Neuronal stem cell (in vitro differentiated cells): ENCODE measurements at regions not wholly inside any gene's neighbourhood (a gene's known extent, or its start where the extent isn't known, plus 50 kb on each side); places are given as distances from the start of the nearest gene placed in this dataset.

ENCODE experiments used
- DNase-seq: peaks from one replicate; pipeline ENCODE4 v3.0.0-alpha.2; 2013; ENCODE audit warnings: low spot score
- H2AFZ ChIP-seq: one replicate; pipeline ENCODE4 v1.6.1; 2013; ENCODE audit warnings: mild to moderate bottlenecking, low read length, inconsistent platforms
- H2AK5ac ChIP-seq: 2 replicates; pipeline ENCODE4 v1.6.1; 2013; ENCODE audit warnings: low read depth, mild to moderate bottlenecking, inconsistent platforms, low read length, moderate library complexity, mixed read lengths
- H2BK120ac ChIP-seq: 2 replicates; pipeline ENCODE4 v1.6.1; 2013; ENCODE audit warnings: low read depth, mild to moderate bottlenecking, inconsistent platforms, low read length, moderate library complexity, mixed read lengths
- H2BK12ac ChIP-seq: one replicate; pipeline ENCODE4 v1.6.1; 2013; ENCODE audit warnings: low read length, inconsistent platforms
- H2BK15ac ChIP-seq: 2 replicates; pipeline ENCODE4 v1.6.1; 2013; ENCODE audit warnings: mild to moderate bottlenecking, low read length, inconsistent platforms, mixed read lengths
- H2BK5ac ChIP-seq: one replicate; pipeline ENCODE4 v1.6.1; 2013; ENCODE audit warnings: inconsistent platforms, mild to moderate bottlenecking, low read length, moderate library complexity
- H3K14ac ChIP-seq: one replicate; pipeline ENCODE4 v1.6.1; 2013; ENCODE audit warnings: low read length, inconsistent platforms
- H3K18ac ChIP-seq: 2 replicates; pipeline ENCODE4 v1.6.1; 2013; ENCODE audit warnings: low read length, inconsistent platforms
- H3K23ac ChIP-seq: 2 replicates; pipeline ENCODE4 v1.6.1; 2013; ENCODE audit warnings: low read depth, mild to moderate bottlenecking, mixed read lengths, low read length, inconsistent platforms; ENCODE audit not compliant: poor library complexity
- H3K27ac ChIP-seq: replicated peaks from 3 replicates; pipeline ENCODE4 v1.5.1; 2013; ENCODE audit warnings: low read length, inconsistent platforms
- H3K27me3 ChIP-seq, 3 experiments: 2 replicates each; pipeline ENCODE4 v1.6.1; 2013; ENCODE audit warnings: low read length in 3 of 3, mild to moderate bottlenecking in 2 of 3, inconsistent platforms in 1 of 3, low read depth in 1 of 3, mixed read lengths in 1 of 3, moderate library complexity in 1 of 3; ENCODE audit not compliant: control insufficient read depth in 3 of 3, insufficient read depth in 3 of 3
- H3K36me3 ChIP-seq, 2 donors: replicated peaks in 1 of 2; 2 replicates each; pipeline ENCODE4 v1.6.1; 2013; ENCODE audit warnings: low read length in 2 of 2; ENCODE audit not compliant: control insufficient read depth in 2 of 2, insufficient read depth in 2 of 2
- H3K4ac ChIP-seq: 2 replicates; pipeline ENCODE4 v1.6.1; 2013; ENCODE audit warnings: inconsistent platforms, mild to moderate bottlenecking, low read length, moderate library complexity
- H3K4me1 ChIP-seq, 2 donors: 1 replicate in 1 of 2; 2 replicates in 1 of 2; pipeline ENCODE4 v1.6.1; 2013; ENCODE audit warnings: low read length in 2 of 2, low read depth in 1 of 2; ENCODE audit not compliant: control insufficient read depth in 2 of 2, insufficient read depth in 1 of 2
- H3K4me2 ChIP-seq: one replicate; pipeline ENCODE4 v1.6.1; 2013; ENCODE audit warnings: mild to moderate bottlenecking, low read length, inconsistent platforms; ENCODE audit not compliant: insufficient read depth, poor library complexity, severe bottlenecking
- H3K4me3 ChIP-seq, 2 donors: 2 replicates each; pipeline ENCODE4 v1.5.1; 2013; ENCODE audit warnings: low read length in 2 of 2, mild to moderate bottlenecking in 2 of 2, inconsistent platforms in 1 of 2, moderate library complexity in 1 of 2
- H3K79me1 ChIP-seq: one replicate; pipeline ENCODE4 v1.6.1; 2013; ENCODE audit warnings: low read depth, mild to moderate bottlenecking, inconsistent platforms, low read length, moderate library complexity
- H3K9ac ChIP-seq: one replicate; pipeline ENCODE4 v1.6.1; 2013; ENCODE audit warnings: mild to moderate bottlenecking, low read depth, low read length, inconsistent platforms; ENCODE audit not compliant: poor library complexity
- H3K9me3 ChIP-seq, 2 donors: replicated peaks in 1 of 2; 2 replicates each; pipeline versions ENCODE3 to v1.6.1; 2013; ENCODE audit warnings: low read length in 2 of 2, mild to moderate bottlenecking in 2 of 2, inconsistent platforms in 1 of 2, low read depth in 1 of 2, mixed read lengths in 1 of 2, moderate library complexity in 1 of 2; ENCODE audit not compliant: control insufficient read depth in 2 of 2, insufficient read depth in 1 of 2
- H4K8ac ChIP-seq: one replicate; pipeline ENCODE4 v1.6.1; 2013; ENCODE audit warnings: low read depth, mild to moderate bottlenecking, inconsistent platforms, low read length, moderate library complexity
- H4K91ac ChIP-seq: one replicate; pipeline ENCODE4 v1.6.1; 2013; ENCODE audit warnings: low read length, low read depth, mild to moderate bottlenecking, inconsistent platforms; ENCODE audit not compliant: poor library complexity
- WGBS, 2 donors: extraction: QIAGEN DNeasy Blood & Tissue Kit; methylation state at CpG; one replicate each; pipeline ENCODE4 v1.1.7; 2013; ENCODE audit warnings: missing lambda C conversion rate in 2 of 2, mixed read lengths in 1 of 2; ENCODE audit not compliant: insufficient read length in 2 of 2, insufficient replicate concordance in 1 of 2; ENCODE audit errors: extremely low coverage in 2 of 2; 5-methylcytosine and 5-hydroxymethylcytosine counted together

DNA sequence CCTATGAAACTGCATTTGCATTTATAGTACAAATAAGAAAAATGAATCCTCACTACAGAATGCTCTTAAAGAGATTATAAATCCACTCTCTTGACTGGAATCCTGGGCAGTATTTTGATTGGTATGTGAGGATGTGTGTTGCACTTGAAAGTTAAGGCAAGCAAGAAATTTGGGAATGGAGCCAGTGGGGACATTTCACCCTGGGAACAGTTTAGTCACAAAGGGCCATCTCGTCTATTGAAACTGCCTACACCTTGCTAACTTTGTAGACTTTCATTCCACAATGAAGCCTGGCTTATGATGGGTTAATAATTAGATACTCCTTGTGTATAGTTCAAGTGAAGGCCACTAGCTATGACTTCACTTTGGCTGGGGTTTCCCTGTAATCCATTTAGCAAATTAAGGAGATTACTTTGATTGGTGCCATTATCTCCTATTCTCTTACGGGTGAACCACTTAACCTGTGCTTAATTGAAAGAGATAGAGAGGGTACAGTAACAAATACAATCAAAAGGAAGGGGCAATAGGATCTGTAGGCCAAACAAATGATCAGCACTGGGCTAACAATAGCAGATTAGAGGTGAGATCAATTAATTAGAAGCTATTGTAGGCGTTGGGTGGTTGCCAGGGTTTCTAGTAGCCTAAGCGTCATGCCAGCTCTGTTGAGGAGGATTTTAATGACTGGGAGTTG is 146.9 kb upstream of the RARB start:
- H2BK5ac ChIP-seq, result no peak overlapping the region
- DNase-seq, result no peak

DNA sequence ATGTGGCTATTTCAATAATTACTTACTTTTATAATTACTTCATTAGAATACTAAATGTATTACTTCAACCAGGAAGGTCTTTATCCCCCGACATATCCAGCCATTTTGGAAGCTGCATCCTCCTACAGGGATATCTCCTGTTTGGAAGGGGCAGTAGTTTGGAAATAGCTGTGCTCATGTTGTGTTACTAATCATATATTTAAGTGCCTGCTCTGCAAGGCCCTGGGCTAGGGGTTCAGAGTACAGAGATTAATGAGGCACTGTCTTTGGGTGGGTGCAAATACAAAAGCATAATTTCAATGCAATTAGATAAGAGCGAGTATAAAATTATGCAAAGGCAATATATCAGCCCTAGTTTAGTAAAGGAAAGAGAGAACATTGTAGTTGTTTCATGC is 146.3 kb upstream of the RARB start:
- no peaks in the 10 kb centered on the region for H3K79me1 ChIP-seq
- no peak overlapping the region for H4K8ac ChIP-seq
- H3K18ac ChIP-seq, result no peak overlapping the region
- H3K4me1 ChIP-seq, result no peaks in the 10 kb centered on the region
- no peak overlapping the region for H3K4me3 ChIP-seq
- no peak overlapping the region for H3K9ac ChIP-seq
- no peaks in the 10 kb centered on the region for H3K9me3 ChIP-seq
- H3K23ac ChIP-seq, result no peak overlapping the region
- no peak overlapping the region for H3K14ac ChIP-seq
- no peak overlapping the region for H4K91ac ChIP-seq
- WGBS, 2 donors, result no CpG with 5 or more reads among the region's 2 CpGs
- no peak overlapping the region for H3K27ac ChIP-seq
- no peak overlapping the region for H2BK120ac ChIP-seq
- peaks cover 0 to 10% (median 0%) of the 10 kb centered on the region in 3 experiments for H3K27me3 ChIP-seq
- no peak overlapping the region for H3K4ac ChIP-seq
- H3K4me2 ChIP-seq, result no peak overlapping the region
- no peak overlapping the region for H2AK5ac ChIP-seq
- no peak overlapping the region for H2AFZ ChIP-seq
- no peaks in the 10 kb centered on the region for H3K36me3 ChIP-seq
- no peak overlapping the region for H2BK5ac ChIP-seq
- H2BK15ac ChIP-seq, result no peak overlapping the region
- no peak for DNase-seq
- H2BK12ac ChIP-seq, result no peak overlapping the region

More for the DNA sequence above, 146.9 kb upstream of the RARB start:
- Histone ChIP-seq H3K18ac (no peak overlapping the region), H3K4me2 (no peak overlapping the region), H2BK120ac (no peak overlapping the region), H3K36me3 (no peaks in the 10 kb centered on the region), H3K27ac (no peak overlapping the region), H4K91ac (no peak overlapping the region), H4K8ac (no peak overlapping the region), H3K27me3 (peaks cover 0 to 10% (median 0%) of the 10 kb centered on the region in 3 experiments), H3K4me3 (no peak overlapping the region), H3K4me1 (no peaks in the 10 kb centered on the region), H2AK5ac (no peak overlapping the region), H2AFZ (no peak overlapping the region), H3K23ac (no peak overlapping the region), H3K4ac (no peak overlapping the region), H3K14ac (no peak overlapping the region), H2BK12ac (no peak overlapping the region), H3K9me3 (no peaks in the 10 kb centered on the region), H3K9ac (no peak overlapping the region), H3K79me1 (no peaks in the 10 kb centered on the region), H2BK15ac (no peak overlapping the region)
- WGBS, 2 donors, result no CpG with 5 or more reads among the region's 4 CpGs

DNA sequence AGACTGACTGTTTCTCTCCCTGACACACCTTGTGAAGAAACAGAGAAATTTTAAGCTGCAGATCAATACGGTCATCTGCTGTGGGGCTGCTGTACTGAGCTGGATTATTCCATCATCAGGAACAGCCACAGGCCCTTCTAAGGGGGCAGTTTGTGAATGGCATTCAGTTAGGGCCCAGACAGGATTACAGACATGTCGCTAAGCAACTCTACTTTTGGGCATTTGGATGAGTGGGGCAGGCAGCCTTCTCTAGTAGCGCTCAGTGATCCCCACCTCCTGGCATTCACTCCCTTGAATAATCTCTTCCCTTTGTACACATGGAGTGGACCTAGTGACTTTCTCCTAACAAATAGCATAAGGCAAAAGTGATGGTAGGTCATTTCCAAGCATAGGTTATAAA is 144.4 kb upstream of the RARB start:
- H3K27ac ChIP-seq, result no peak overlapping the region
- no peaks in the 10 kb centered on the region for H3K79me1 ChIP-seq
- DNase-seq, result no peak
- H3K23ac ChIP-seq, result no peak overlapping the region
- H4K8ac ChIP-seq, result no peak overlapping the region
- no peak overlapping the region for H3K4ac ChIP-seq
- peaks cover 0 to 2% of the 10 kb centered on the region in 2 donors for H3K4me1 ChIP-seq
- no peak overlapping the region for H3K4me3 ChIP-seq
- no peak overlapping the region for H3K18ac ChIP-seq
- no peak overlapping the region for H3K14ac ChIP-seq
- H2BK5ac ChIP-seq, result no peak overlapping the region
- WGBS, 2 donors, result no CpG with 5 or more reads among the region's 3 CpGs
- no peak overlapping the region for H2BK15ac ChIP-seq
- no peak overlapping the region for H2AFZ ChIP-seq
- H3K9ac ChIP-seq, result no peak overlapping the region
- no peak overlapping the region for H2BK12ac ChIP-seq
- no peak overlapping the region for H2AK5ac ChIP-seq
- H3K27me3 ChIP-seq, result peaks cover 0 to 8% (median 0%) of the 10 kb centered on the region in 3 experiments
- H3K9me3 ChIP-seq, result no peaks in the 10 kb centered on the region
- no peak overlapping the region for H4K91ac ChIP-seq
- no peak overlapping the region for H3K4me2 ChIP-seq
- no peaks in the 10 kb centered on the region for H3K36me3 ChIP-seq
- no peak overlapping the region for H2BK120ac ChIP-seq

DNA sequence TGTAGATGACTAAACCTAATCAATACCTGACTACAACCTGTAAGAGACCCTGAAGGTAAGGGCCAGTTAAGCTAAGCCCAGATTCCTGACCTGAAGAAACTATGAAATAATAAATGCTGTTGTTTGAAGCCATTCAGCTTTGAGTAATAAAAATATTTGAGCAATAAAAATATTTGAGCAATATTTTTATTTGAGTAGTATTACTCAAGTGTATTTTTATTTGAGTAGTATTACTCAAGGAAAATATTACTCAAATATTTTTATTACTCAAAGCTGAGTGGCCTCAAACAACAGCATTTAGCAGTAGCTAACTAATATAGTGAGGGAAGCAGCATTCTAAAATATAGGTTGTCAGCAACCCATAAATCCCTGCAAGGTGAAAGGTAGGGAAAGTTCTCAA is 143.8 kb upstream of the RARB start:
- H2BK12ac ChIP-seq, result no peak overlapping the region
- H3K23ac ChIP-seq, result no peak overlapping the region
- H3K14ac ChIP-seq, result no peak overlapping the region
- no peak overlapping the region for H3K4me2 ChIP-seq
- no peak for DNase-seq
- H3K36me3 ChIP-seq, result no peaks in the 10 kb centered on the region
- no peak overlapping the region for H2BK15ac ChIP-seq
- no peak overlapping the region for H3K27ac ChIP-seq
- no peak overlapping the region for H3K4ac ChIP-seq
- H3K9ac ChIP-seq, result no peak overlapping the region
- H2AFZ ChIP-seq, result no peak overlapping the region
- H3K79me1 ChIP-seq, result no peaks in the 10 kb centered on the region
- H3K27me3 ChIP-seq, result peaks cover 0 to 4% (median 0%) of the 10 kb centered on the region in 3 experiments
- H3K9me3 ChIP-seq, result no peaks in the 10 kb centered on the region
- no peak overlapping the region for H2BK120ac ChIP-seq
- no peak overlapping the region for H2BK5ac ChIP-seq
- H4K91ac ChIP-seq, result no peak overlapping the region
- no peak overlapping the region for H3K18ac ChIP-seq
- H2AK5ac ChIP-seq, result no peak overlapping the region
- no peak overlapping the region for H4K8ac ChIP-seq
- H3K4me1 ChIP-seq, result peaks cover 5 to 6% of the 10 kb centered on the region in 2 donors
- no peak overlapping the region for H3K4me3 ChIP-seq
